Naive thymus-derived CD4-positive, alpha-beta T cell (primary cell): ENCODE measurements at regions not wholly inside any gene's neighbourhood (a gene's known extent, or its start where the extent isn't known, plus 50 kb on each side); places are given as distances from the start of the nearest gene placed in this dataset.

Source experiments
- ATAC-seq: fragments of 150-1000 bp; cut with Tn5 transposase; 2 replicates; pipeline ENCODE4 v1.10.0; 2021; ENCODE audit warnings: mild to moderate bottlenecking, moderate library complexity
- CTCF ChIA-PET: fragments of 350-600 bp; sonication (Branson Sonifier 250); formaldehyde crosslinking; loops from one replicate; lab custom pipeline; 2021; ENCODE audit warnings: antibody characterized with exemption; lab: Charles Lee
- POLR2A ChIA-PET: fragments of 350-600 bp; sonication (Branson Sonifier 250); formaldehyde crosslinking; loops from one replicate; lab custom pipeline; 2021; ENCODE audit warnings: antibody characterized with exemption, inconsistent platforms; lab: Charles Lee
- DNase-seq, 9 donors: peaks; one replicate each; pipeline versions ENCODE4 v3.0.0 to v3.0.0-alpha.2; 2020 to 2022; ENCODE audit warnings: mixed read lengths in 1 of 9
- H3K27ac ChIP-seq: one replicate; pipeline ENCODE4 v1.7.0; 2013; ENCODE audit warnings: mild to moderate bottlenecking, low read depth, low read length, moderate library complexity
- H3K27me3 ChIP-seq, 2 donors: one replicate each; pipeline ENCODE4 v1.7.0; 2013; ENCODE audit warnings: low read length in 2 of 2, mild to moderate bottlenecking in 2 of 2, moderate library complexity in 2 of 2; ENCODE audit not compliant: control insufficient read depth in 2 of 2, insufficient read depth in 2 of 2
- H3K36me3 ChIP-seq, 3 experiments: 1 replicate in 2 of 3; 2 replicates in 1 of 3; pipeline ENCODE4 v1.7.0; 2013; ENCODE audit warnings: low read length in 3 of 3, mild to moderate bottlenecking in 3 of 3, moderate library complexity in 1 of 3; ENCODE audit not compliant: insufficient read depth in 3 of 3, control insufficient read depth in 2 of 3
- H3K4me1 ChIP-seq, 2 donors: one replicate each; pipeline ENCODE4 v1.7.0; 2013; ENCODE audit warnings: low read length in 2 of 2, mild to moderate bottlenecking in 2 of 2, moderate library complexity in 1 of 2; ENCODE audit not compliant: control insufficient read depth in 2 of 2, insufficient read depth in 2 of 2
- H3K4me3 ChIP-seq: 2 replicates; pipeline ENCODE4 v1.7.0; 2013; ENCODE audit warnings: mild to moderate bottlenecking, low read length
- H3K9me3 ChIP-seq, 3 experiments: 1 replicate in 2 of 3; 2 replicates in 1 of 3; pipeline ENCODE4 v1.7.0; 2013; ENCODE audit warnings: low read length in 3 of 3; ENCODE audit not compliant: control insufficient read depth in 2 of 3
- H3K27ac Mint-ChIP-seq, 9 donors: one replicate each; pipeline ENCODE4 v1.8.0; 2020 to 2022; ENCODE audit warnings: mixed read lengths in 9 of 9, mild to moderate bottlenecking in 8 of 9, moderate library complexity in 5 of 9, inconsistent platforms in 2 of 9
- H3K27me3 Mint-ChIP-seq, 5 donors: one replicate each; pipeline ENCODE4 v1.8.0; 2021 to 2022; ENCODE audit warnings: mixed read lengths in 5 of 5, mild to moderate bottlenecking in 1 of 5
- H3K36me3 Mint-ChIP-seq, 5 donors: one replicate each; pipeline ENCODE4 v1.8.0; 2020 to 2022; ENCODE audit warnings: mixed read lengths in 5 of 5, mild to moderate bottlenecking in 3 of 5, inconsistent platforms in 1 of 5
- H3K4me1 Mint-ChIP-seq, 7 donors: one replicate each; pipeline ENCODE4 v1.8.0; 2020 to 2022; ENCODE audit warnings: mixed read lengths in 7 of 7, mild to moderate bottlenecking in 3 of 7, inconsistent platforms in 1 of 7
- H3K4me3 Mint-ChIP-seq, 10 donors: one replicate each; pipeline ENCODE4 v1.8.0; 2020 to 2022; ENCODE audit warnings: mild to moderate bottlenecking in 10 of 10, mixed read lengths in 10 of 10, moderate library complexity in 6 of 10, inconsistent platforms in 2 of 10
- H3K9me3 Mint-ChIP-seq, 11 donors: one replicate each; pipeline ENCODE4 v1.8.0; 2020 to 2022; ENCODE audit warnings: mixed read lengths in 11 of 11, mild to moderate bottlenecking in 4 of 11, inconsistent platforms in 1 of 11, moderate library complexity in 1 of 11
- intact Hi-C, 2 donors: fragments of 100-400 bp; cut with micrococcal nuclease; formaldehyde crosslinking; loops; one replicate each; pipeline ENCODE4 v1.15.1; 2023

DNA sequence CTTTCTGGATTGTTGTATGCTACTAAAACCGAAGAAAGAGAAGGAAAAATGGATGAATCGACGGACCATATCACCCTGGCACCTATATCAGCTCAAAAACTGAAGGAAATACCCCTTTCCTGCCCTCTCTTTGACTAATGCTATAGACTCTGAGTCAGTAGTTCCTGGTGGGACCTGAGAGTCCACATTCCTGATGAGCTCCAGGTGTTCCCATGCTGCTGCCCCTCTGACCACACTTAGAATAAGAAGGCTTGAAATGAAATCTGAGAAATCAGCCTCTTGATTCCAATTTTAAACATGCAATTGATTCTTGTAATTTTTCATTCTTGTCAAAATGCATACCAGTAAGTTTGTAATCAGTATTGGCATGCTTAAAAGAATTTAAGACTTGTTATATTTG lies 75.2 kb downstream of the PRL start:
- Mint-ChIP-seq H3K4me1 (no peaks in the 10 kb centered on the region), H3K9me3 (peaks cover 0 to 4% (median 0%) of the 10 kb centered on the region in 11 donors), H3K4me3 (no peak overlapping the region), H3K27me3 (no peaks in the 10 kb centered on the region), H3K27ac (no peak overlapping the region), H3K36me3 (no peaks in the 10 kb centered on the region)
- H3K9me3 ChIP-seq: no peaks in the 10 kb centered on the region
- no peak overlapping the region for H3K4me3 ChIP-seq
- ATAC-seq: no peak
- H3K27me3 ChIP-seq: no peaks in the 10 kb centered on the region
- intact Hi-C loops: no loop called here
- H3K4me1 ChIP-seq: no peaks in the 10 kb centered on the region
- no peaks in the 10 kb centered on the region for H3K36me3 ChIP-seq
- ChIA-PET CTCF (no interaction called here), POLR2A (no interaction called here)
- no peak for DNase-seq
- no peak overlapping the region for H3K27ac ChIP-seq

DNA sequence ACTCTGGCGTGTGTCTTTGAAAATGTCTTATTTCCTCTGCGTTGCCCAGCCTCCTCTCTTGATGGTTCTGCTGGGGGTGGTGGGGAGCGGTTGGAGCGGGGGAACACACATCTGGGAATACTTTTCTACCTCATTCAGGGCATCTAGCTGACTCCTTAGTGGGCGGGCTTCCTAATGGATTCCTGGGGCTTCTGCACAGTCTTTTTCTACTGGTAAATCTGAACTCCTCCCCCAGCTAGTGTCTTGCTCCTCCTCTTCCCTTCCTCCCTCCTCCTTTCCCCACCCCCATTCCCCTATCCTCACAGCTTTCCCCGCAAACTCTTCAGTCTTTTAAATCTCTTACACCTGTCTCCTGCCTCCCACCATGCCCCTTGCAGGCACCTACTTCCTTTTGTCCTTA lies 74.4 kb downstream of the PRL start:
- Histone ChIP-seq H3K4me1 (no peaks in the 10 kb centered on the region), H3K27me3 (no peaks in the 10 kb centered on the region), H3K27ac (no peak overlapping the region), H3K4me3 (no peak overlapping the region), H3K36me3 (no peaks in the 10 kb centered on the region), H3K9me3 (no peaks in the 10 kb centered on the region)
- no peak overlapping the region for H3K27ac Mint-ChIP-seq
- no peak overlapping the region for H3K4me3 Mint-ChIP-seq
- peaks cover 0 to 4% (median 0%) of the 10 kb centered on the region in 11 donors for H3K9me3 Mint-ChIP-seq
- no peaks in the 10 kb centered on the region for H3K4me1 Mint-ChIP-seq
- no peaks in the 10 kb centered on the region for H3K27me3 Mint-ChIP-seq
- ChIA-PET CTCF (no interaction called here), POLR2A (no interaction called here)
- DNase-seq (no peak), ATAC-seq (no peak)
- intact Hi-C loops: no loop called here
- no peaks in the 10 kb centered on the region for H3K36me3 Mint-ChIP-seq

DNA sequence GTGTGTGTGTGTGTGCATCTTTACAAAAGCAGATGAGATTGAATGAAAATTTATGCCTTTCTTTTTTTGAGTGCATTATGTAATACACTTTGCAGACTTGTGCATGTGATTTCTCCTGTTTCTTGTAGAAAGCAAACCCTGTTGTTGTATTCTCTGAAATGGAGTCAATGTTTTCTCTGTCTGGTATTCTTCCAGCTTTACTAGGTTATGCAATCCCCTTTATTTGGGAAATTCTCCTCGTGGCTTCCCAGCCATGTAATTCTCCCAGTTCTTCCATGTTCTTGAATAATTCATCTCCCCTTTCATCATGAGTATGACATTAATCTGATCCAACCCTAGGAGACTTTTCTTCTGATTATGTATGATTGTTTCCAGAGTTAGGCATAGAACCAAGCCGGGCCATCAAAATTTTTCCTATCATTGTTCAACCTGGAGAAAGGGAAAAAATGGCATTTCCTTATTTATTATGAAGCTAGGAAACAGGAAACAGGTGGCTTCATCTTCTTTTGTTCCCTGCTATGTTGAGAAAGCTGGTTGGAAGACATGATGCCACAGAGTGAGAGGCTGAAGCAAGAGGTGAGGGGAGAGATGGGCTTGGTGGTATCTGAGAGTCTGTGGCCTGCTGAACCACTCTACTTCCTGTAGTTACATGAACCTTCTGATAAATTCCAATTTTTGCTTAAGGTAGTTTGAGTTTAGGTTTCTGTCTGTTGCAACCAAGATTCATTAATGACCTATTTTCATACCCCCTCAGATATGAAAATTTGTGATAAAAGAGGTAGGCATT lies 68.8 kb downstream of the PRL start:
- ATAC-seq (no peak), DNase-seq (no peak)
- ChIA-PET POLR2A (no interaction called here), CTCF (no interaction called here)
- H3K27ac Mint-ChIP-seq: no peak overlapping the region
- no peaks in the 10 kb centered on the region for H3K27me3 Mint-ChIP-seq
- H3K27me3 ChIP-seq: no peaks in the 10 kb centered on the region
- no peak overlapping the region for H3K4me3 ChIP-seq
- H3K36me3 Mint-ChIP-seq: no peaks in the 10 kb centered on the region
- no peaks in the 10 kb centered on the region for H3K4me1 ChIP-seq
- H3K4me1 Mint-ChIP-seq: no peaks in the 10 kb centered on the region
- H3K27ac ChIP-seq: no peak overlapping the region
- H3K36me3 ChIP-seq: no peaks in the 10 kb centered on the region
- intact Hi-C loops: no loop called here
- no peak overlapping the region for H3K4me3 Mint-ChIP-seq
- no peaks in the 10 kb centered on the region for H3K9me3 ChIP-seq
- peaks cover 0 to 4% (median 0%) of the 10 kb centered on the region in 11 donors for H3K9me3 Mint-ChIP-seq

DNA sequence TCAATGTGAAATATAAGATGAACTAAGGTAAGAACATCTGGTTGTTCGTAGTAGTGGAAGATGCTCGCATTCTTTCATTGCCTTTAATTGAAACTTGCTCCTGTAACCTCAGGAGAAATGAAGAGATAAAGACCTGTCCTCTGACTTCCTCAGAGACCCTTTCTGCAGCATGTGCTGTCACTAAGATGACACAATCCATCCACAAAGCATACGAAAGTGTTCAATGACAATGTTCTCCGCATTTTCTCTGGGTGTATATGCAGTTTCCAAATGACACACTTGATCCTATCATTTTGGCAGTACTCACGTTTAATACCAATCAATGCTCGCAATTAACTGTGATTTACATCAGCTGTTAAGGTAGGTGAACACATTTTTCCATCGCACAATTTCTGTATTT lies 65.8 kb downstream of the PRL start:
- ATAC-seq: no peak
- POLR2A ChIA-PET: no interaction called here

DNA sequence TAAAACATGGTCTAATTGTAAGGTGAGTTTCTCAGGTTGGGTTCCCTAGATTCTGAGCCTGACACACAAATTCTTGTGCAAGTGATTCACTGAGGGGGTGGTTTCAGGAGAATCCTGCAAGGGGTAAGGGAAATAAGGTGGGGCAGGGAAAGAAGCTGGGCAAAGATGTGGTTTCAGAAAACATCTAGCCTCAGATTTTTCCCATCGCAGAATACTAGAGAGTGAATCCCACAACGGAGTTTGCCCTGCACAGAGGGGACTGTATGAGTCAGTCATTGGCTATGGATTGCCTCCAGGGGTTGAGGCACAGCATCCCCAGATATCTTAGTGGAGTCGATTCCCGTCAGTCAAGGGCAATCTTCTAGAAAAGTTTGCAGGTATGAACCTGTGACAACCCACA lies 65.2 kb downstream of the PRL start:
- H3K27me3 ChIP-seq: no peaks in the 10 kb centered on the region
- H3K4me3 ChIP-seq: no peak overlapping the region
- H3K9me3 ChIP-seq: no peaks in the 10 kb centered on the region
- H3K4me3 Mint-ChIP-seq: no peak overlapping the region
- POLR2A ChIA-PET: no interaction called here
- intact Hi-C loops: no loop called here
- CTCF ChIA-PET: no interaction called here
- H3K4me1 ChIP-seq: no peaks in the 10 kb centered on the region
- H3K27ac Mint-ChIP-seq: no peak overlapping the region
- ATAC-seq (no peak), DNase-seq (no peak)
- no peaks in the 10 kb centered on the region for H3K4me1 Mint-ChIP-seq
- no peaks in the 10 kb centered on the region for H3K36me3 ChIP-seq
- no peak overlapping the region for H3K27ac ChIP-seq
- no peaks in the 10 kb centered on the region for H3K27me3 Mint-ChIP-seq
- peaks cover 0 to 2% (median 0%) of the 10 kb centered on the region in 5 donors for H3K36me3 Mint-ChIP-seq
- H3K9me3 Mint-ChIP-seq: peaks cover 0 to 6% (median 1%) of the 10 kb centered on the region in 11 donors

More for the DNA sequence above, 65.8 kb downstream of the PRL start:
- CTCF ChIA-PET: no interaction called here
- Histone ChIP-seq H3K4me3 (no peak overlapping the region), H3K27me3 (no peaks in the 10 kb centered on the region), H3K36me3 (no peaks in the 10 kb centered on the region), H3K9me3 (no peaks in the 10 kb centered on the region), H3K4me1 (no peaks in the 10 kb centered on the region), H3K27ac (no peak overlapping the region)
- intact Hi-C loops: no loop called here
- Mint-ChIP-seq H3K27me3 (no peaks in the 10 kb centered on the region), H3K4me3 (no peak overlapping the region), H3K27ac (no peak overlapping the region), H3K4me1 (no peaks in the 10 kb centered on the region), H3K36me3 (no peaks in the 10 kb centered on the region), H3K9me3 (peaks cover 0 to 5% (median 0%) of the 10 kb centered on the region in 11 donors)
- no peak for DNase-seq

DNA sequence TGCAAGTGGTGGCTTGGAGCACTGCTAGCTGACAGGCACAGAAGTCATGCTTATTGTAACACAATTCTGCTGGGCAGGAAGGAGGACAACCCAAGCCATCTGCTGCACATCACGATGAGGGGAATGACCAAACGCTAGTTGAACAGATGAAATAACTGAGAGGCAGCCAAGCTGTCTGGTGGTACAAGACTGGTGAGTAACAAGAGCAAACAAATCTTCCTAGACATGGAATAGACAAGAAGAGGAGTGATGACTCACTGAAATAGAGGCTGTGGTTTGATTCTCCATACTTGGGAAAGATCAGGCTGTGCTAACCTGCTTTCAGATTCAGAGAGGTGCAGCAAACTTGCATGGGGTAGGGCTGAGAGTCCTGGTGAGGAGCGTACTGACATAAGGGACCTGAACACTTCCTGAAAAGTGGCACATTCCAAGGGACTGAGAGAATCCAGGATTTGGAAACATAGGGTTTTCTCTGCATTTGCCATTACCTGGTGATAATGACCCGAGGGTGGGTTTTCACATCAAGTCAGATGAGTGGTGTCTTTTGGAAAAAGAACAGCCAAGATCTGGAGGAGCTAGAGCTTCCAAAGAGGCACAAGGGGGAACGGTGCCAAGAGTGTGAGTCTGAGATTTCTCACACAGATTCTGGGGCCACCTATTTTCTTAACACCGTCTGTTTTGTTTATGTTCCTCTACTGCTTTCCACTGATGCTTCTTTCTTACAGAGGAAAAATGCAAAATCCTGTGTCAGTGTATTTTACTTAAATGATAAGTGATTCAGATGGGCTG lies 60.0 kb downstream of the PRL start:
- ATAC-seq: no peak
- no peak overlapping the region for H3K27ac Mint-ChIP-seq
- no peaks in the 10 kb centered on the region for H3K27me3 ChIP-seq
- H3K4me3 ChIP-seq: no peak overlapping the region
- H3K4me1 ChIP-seq: no peaks in the 10 kb centered on the region
- intact Hi-C loops: no loop called here
- H3K27ac ChIP-seq: no peak overlapping the region
- no peaks in the 10 kb centered on the region for H3K27me3 Mint-ChIP-seq
- peaks cover 0 to 9% (median 0%) of the 10 kb centered on the region in 5 donors for H3K36me3 Mint-ChIP-seq
- no peak for DNase-seq
- no peaks in the 10 kb centered on the region for H3K9me3 ChIP-seq
- no peaks in the 10 kb centered on the region for H3K36me3 ChIP-seq
- CTCF ChIA-PET: no interaction called here
- H3K4me3 Mint-ChIP-seq: no peak overlapping the region
- peaks cover 0 to 17% (median 4%) of the 10 kb centered on the region in 11 donors for H3K9me3 Mint-ChIP-seq
- POLR2A ChIA-PET: no interaction called here
- H3K4me1 Mint-ChIP-seq: no peaks in the 10 kb centered on the region
